T-helper 9 cell (primary cell): ENCODE measurements at regions not wholly inside any gene's neighbourhood (a gene's known extent, or its start where the extent isn't known, plus 50 kb on each side); places are given as distances from the start of the nearest gene placed in this dataset.
"Not testable (repeated sequence)": the region's sequence is repeated elsewhere in the genome, so short reads cannot be mapped to it uniquely, and the experiment has no call there.

ENCODE experiments used
- DNase-seq: peaks from one replicate; pipeline ENCODE4 v3.0.0-alpha.2; 2020

DNA sequence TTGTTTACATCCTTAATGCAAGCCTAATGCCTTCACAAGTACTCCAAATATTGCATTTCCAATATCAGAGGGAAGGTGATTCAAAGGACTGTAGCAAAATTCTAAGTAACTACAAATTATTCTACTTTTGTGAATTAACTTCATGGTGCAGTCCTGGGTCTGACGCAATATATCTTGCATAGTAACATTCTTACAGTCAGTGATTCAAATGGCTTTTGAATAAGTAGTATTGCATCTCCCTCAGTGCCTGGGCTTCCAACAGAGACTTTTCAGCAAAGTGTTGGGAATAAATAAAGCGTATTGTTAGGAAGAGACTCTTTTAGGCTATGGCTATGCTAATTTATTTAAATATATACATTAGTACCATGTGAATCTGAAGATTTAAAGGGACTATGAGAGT, 564.7 kb upstream of the COBL start:
- no peak for DNase-seq

- no peak for DNase-seq
Observed at GRCh38 chr7:51878865-51879264, 562.3 kb upstream of the COBL start.

DNA sequence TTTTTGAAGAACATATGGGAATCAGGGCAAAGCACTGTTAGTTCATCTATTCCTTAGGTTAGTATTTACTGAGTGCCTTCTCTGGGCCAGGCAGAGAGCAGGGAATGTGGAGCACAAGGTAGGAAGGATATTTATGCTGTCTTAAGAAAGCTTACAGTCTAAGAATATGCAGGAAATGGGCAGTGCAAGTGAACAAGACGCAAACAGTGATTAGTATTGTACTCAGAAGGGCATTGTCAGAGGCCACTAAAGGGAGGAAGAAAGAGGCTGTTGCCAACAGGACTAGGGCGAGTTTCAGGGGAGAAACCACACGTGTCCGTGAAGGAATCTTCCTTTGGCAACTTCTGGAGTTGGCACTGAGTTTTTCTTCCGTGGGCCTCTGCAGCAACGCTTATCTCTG, 552.8 kb upstream of the COBL start:
- no peak for DNase-seq

- DNase-seq = no peak
Observed at GRCh38 chr7:51867117-51867516, 550.5 kb upstream of the COBL start.

- DNase-seq = no peak
Observed at GRCh38 chr7:51860305-51860704, 543.7 kb upstream of the COBL start.

DNA sequence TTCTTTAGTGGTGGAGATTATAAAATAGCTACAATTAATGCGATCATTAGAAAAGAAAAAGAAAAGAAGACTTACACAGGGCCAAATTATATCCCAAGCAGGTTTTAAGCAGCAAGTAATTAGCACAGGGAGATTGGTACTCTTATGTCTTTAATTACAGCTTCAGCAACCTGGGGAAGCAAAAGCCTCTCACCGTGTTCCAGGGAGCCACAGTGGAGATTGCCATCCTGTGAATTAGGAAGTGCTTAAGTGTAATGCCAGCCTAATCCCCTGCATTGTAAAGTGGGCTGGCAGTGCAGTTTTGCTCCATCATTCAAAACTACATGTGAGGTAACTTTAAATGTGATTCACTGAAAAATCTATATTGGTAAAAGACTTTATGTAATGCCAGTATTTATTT, 533.5 kb upstream of the COBL start:
- DNase-seq = no peak

DNA sequence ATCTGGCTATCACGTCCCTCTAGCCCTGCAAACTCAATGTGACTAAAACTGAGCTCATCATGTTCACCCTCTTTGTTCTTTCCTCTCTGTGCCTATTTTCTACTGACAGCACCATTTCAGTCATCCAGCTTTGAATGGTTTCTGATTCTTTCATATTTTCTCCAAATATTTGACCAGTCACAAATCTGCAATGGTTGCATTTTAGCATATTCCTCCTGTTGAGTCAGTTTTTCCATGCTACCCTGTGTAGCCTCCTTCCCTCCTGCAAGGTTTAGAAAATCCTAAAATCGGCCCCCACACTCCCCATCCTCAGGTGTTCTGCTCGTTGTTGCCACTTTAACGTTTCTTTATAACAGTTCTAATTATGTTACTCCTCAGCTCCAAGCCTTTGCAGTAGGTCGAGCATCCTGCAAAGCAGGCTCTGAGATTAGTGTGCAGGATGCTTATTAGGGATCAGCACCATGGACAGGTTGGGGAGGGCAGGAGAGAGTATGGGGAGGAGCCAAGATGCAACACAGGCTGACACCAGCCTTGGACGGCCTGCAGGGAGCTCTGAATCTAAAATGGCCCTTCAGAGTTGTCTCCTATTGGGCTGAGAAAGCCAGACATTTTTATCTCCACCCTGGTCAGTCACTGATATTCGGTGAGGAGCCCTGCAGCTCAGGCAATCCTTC, 531.0 kb upstream of the COBL start:
- no peak for DNase-seq

DNA sequence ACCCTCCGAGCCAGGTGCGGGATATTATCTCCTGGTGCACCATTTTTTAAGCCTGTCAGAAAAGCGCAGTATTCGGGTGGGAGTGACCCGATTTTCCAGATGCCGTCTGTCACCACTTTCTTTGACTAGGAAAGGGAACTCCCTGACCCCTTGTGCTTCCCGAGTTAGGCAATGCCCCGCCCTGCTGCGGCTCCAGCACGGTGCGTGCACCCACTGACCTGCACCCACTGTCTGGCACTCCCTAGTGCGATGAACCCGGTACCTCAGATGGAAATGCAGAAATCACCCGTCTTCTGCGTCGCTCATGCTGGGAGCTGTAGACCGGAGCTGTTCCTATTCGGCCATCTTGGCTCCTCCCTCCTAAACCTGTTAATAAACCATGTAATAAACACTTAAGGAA, 522.5 kb upstream of the COBL start:
- DNase-seq = not testable (repeated sequence)

DNA sequence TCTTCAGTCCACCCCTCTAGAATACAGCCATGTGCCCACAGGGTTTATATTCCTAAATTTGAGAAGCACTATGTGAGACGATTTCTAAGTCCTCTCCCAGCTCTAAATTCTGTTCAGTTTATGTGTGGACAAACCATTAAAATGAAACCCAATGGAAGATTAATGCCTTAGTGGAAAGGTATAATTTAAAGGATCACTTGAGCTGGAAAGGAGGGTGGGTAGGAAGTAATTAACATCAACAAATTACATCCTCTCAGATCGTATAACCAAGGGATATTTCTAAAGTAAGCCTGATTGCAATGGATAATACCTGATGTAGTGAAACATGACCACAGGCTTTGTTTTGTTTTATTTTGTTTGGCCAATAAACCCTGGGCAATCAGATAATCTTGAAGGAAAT, 511.0 kb upstream of the COBL start:
- no peak for DNase-seq

DNA sequence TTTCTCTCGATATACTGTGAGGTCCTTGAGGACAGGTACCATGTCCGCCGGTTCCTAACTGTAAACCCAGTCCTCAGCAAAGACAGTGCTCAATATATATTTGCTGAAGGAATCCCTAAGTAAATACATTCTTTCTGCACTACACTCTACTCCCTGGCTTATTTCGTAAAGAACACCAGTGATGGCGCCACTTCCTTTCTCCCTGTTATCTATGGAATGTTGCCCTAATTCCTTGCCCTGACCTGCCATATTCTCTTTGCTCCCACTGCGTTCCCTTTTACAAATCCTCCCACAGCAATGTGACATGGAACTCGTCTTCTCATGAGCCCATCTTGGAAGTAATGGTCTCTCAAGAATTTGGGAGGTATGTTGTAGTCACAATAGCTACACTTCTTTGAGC, 507.4 kb upstream of the COBL start:
- DNase-seq = no peak

DNA sequence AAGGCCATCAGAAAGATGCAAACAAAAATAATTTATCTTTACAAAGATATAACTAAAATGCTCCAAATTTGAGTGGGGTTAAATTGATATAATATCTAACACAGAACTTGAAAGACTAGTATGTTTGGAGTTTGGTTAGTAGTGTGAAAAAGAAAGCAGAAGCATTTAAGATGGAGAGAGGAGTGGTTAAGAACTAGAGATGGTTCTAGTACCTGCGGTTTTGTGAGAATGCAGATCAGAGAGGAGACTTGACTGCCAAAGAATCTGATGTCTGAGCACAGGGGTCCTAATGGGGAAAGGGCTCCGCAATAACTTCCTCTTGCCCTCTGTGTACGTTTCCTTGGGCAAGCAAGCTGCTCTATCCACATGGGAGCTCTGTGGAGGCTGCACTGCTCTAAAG, 506.8 kb upstream of the COBL start:
- DNase-seq = no peak

GRCh38 chr7:51817694-51818225, 501.2 kb upstream of the COBL start:
- DNase-seq = no peak

- DNase-seq = not testable (repeated sequence)
Observed at GRCh38 chr7:51805783-51806431, 489.3 kb upstream of the COBL start.

DNA sequence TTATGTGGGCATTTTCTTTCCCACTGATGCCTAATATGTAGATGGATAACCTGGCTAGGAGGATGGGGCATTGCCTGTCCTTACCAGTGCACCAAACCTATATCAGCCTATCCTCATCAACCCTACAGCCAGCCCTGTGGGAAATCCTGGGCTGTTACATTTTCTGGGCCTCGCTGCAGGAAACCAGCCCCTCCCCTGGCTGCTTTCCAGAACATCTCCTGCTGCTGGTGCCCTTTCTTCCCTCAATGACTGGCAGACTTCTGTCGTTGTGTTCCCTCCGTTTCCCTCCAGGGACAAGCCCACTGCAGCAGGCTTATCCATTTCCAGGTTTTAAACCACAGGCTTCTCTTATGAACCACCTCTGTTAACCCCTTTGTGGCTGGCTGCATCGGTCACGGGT, 486.1 kb upstream of the COBL start:
- DNase-seq = no peak

GRCh38 chr7:51797371-51797770, 480.8 kb upstream of the COBL start:
- no peak for DNase-seq

DNA sequence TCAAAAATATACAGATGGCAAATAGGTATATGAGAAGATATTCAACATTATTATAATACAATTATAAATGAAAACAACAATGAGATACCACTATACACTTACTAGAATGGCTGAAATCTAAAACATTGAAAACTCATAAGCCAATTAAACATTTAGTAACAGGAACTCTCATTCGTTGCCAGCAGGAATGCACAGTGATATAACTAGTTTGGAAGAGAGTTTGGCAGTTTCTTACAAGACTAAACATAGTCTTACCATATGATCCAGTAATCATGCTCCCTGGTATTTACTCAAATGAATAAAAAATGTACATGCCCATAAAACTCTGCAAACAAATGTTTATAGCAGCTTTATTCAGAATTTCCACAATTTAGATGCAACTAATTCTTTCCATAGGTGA, 476.2 kb upstream of the COBL start:
- DNase-seq = no peak

DNA sequence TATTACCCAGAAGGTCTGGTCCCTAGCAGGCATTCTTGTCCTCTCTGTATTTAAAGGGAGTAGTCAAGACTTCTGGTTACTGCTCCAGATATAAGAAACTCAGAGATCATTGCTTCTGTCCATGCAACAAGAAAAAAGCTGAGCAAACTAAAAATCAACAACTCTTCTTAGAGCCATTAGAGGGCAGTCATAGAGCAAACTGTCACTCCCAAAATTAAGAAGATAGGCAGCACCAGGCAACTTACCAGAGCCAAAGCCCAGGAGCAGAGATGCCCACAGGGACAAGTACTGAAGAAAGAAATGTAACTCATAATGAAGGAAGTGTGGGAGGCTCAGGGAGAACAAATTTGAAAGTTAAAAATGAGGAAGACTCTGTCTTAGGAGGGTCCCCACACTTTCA, 472.9 kb upstream of the COBL start:
- no peak for DNase-seq

GRCh38 chr7:51786284-51786683, 469.7 kb upstream of the COBL start:
- DNase-seq = no peak

DNA sequence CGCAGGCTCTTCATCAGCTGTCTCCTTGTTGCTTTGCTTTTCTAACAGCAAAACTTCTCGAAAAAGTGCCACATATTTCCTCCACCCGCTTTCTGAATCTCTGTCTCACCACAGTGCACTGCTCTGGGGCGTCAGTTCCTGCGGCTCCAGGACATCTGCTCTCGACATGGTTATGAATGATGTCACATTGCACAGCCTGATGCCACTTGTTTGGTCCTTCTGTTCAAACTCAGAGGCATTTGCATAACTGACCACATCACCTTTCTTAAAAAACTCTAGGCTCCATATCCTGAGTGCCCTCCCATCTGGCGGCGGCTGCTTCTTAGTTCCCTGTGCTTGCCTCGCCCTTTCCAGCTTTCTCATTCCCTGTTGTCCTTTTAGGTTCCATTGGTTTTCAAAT, 469.3 kb upstream of the COBL start:
- no peak for DNase-seq

GRCh38 chr7:51785171-51785570, 468.6 kb upstream of the COBL start:
- no peak for DNase-seq

GRCh38 chr7:51783241-51783640, 466.6 kb upstream of the COBL start:
- no peak for DNase-seq

- DNase-seq = no peak
Observed at GRCh38 chr7:51778121-51778520, 461.5 kb upstream of the COBL start.

DNA sequence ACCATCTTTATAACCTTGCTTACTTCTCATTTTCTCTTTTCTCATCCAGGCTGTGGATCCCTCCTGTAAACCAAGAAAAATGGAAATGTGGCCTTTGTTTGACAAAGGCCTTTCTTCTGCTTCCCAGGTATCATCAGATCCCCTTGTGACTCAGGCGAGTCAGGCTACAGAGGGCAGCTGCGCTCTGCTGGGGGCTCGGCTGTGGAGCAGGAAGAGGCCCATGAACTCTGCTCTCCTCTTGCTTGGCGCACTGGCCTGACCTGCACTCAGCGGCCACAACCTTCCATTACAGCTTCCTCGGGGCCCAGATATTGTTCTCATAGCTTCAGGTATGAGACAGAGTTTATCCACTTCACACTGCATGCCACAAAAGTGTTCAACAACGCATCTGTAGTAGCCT, 457.6 kb upstream of the COBL start:
- DNase-seq = no peak

DNA sequence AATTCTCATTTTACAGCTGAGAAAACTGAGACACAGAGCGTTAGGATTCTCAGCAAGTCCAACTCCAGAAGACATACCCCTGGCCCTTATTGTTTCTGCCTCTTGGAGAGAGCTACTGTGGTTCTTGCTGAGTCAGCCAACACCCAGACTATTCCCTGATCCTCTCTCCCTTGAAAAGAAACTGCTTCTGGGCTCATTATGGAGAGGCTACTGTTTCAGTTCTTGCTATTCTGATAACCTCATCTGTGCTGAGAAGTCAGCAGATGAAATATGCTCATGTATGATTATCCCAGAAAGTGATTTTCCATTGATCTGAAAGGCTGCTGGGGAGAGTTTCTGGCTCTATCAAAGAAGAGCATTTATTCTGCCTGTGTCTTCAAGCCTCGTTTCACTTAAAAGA, 455.6 kb upstream of the COBL start:
- no peak for DNase-seq

DNA sequence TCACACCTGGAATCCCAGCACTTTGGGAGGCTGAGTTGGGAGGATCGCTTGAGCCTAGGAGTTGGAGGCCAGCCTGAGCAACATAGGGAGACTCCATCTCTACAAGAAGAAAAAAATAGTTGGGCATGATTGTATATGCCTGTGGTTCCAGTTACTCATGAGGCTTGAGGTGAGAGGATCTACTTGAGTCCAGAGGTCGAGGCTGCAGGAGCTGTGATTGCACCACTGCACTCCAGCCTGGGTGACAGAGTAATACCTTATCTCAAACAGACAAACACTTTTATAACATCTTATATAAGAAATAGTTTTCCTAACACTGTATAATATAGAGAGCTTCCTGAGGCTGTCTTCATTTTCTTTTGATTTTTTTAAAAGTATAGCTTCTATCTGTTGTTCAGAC, 448.4 kb upstream of the COBL start:
- DNase-seq = no peak
